DND-41 (cell line): ENCODE measurements at regions not wholly inside any gene's neighbourhood (a gene's known extent, or its start where the extent isn't known, plus 50 kb on each side); places are given as distances from the start of the nearest gene placed in this dataset.
"Not testable (repeated sequence)": the region's sequence is repeated elsewhere in the genome, so short reads cannot be mapped to it uniquely, and the experiment has no call there.

Experiments used
- EZH2 ChIP-seq: IDR thresholded peaks from 3 replicates; pipeline ENCODE4 v1.6.1; 2012; ENCODE audit warnings: borderline replicate concordance, low read depth, mild to moderate bottlenecking, moderate library complexity, low read length, inconsistent platforms; ENCODE audit not compliant: severe bottlenecking
- TF ChIP-seq, protein P1 (sequence below): IDR thresholded peaks from 2 replicates; pipeline ENCODE4 v1.5.1; 2012; ENCODE audit warnings: borderline replicate concordance, low read length, moderate library complexity, mild to moderate bottlenecking; ENCODE audit not compliant: poor library complexity, severe bottlenecking; ENCODE audit errors: extremely low read depth

DNA sequence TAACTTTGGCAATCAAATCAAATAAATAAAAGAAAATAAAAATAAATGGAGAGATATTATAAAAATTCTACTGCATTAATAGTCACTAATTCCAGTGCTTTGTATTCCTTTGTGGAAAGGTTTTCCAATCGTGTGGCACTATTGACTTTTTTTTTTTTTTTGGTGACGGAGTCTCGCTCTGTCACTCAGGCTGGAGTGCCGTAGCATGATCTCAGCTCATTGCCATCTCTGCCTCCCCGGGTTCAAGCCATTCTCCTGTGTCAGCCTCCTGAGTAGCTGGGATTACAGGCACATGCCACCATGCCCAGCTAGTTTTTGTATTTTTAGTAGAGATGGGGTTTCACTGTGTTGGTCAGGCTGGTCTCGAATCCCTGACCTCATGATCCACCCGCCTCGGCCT lies 122.3 kb downstream of the HS3ST3B1 start:
- TF ChIP-seq, protein P1, sequence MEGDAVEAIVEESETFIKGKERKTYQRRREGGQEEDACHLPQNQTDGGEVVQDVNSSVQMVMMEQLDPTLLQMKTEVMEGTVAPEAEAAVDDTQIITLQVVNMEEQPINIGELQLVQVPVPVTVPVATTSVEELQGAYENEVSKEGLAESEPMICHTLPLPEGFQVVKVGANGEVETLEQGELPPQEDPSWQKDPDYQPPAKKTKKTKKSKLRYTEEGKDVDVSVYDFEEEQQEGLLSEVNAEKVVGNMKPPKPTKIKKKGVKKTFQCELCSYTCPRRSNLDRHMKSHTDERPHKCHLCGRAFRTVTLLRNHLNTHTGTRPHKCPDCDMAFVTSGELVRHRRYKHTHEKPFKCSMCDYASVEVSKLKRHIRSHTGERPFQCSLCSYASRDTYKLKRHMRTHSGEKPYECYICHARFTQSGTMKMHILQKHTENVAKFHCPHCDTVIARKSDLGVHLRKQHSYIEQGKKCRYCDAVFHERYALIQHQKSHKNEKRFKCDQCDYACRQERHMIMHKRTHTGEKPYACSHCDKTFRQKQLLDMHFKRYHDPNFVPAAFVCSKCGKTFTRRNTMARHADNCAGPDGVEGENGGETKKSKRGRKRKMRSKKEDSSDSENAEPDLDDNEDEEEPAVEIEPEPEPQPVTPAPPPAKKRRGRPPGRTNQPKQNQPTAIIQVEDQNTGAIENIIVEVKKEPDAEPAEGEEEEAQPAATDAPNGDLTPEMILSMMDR: not testable (repeated sequence)
- not testable (repeated sequence) for TF ChIP-seq EZH2
